HG02885 (cell line): ENCODE measurements at regions not wholly inside any gene's neighbourhood (a gene's known extent, or its start where the extent isn't known, plus 50 kb on each side); places are given as distances from the start of the nearest gene placed in this dataset.

Experiments used
- ATAC-seq: cut with Tn5 transposase; IDR thresholded peaks from one replicate; pipeline ENCODE4 v1.9.1; 2021; ENCODE audit warnings: mild to moderate bottlenecking; ENCODE audit not compliant: unreplicated experiment, poor library complexity

DNA sequence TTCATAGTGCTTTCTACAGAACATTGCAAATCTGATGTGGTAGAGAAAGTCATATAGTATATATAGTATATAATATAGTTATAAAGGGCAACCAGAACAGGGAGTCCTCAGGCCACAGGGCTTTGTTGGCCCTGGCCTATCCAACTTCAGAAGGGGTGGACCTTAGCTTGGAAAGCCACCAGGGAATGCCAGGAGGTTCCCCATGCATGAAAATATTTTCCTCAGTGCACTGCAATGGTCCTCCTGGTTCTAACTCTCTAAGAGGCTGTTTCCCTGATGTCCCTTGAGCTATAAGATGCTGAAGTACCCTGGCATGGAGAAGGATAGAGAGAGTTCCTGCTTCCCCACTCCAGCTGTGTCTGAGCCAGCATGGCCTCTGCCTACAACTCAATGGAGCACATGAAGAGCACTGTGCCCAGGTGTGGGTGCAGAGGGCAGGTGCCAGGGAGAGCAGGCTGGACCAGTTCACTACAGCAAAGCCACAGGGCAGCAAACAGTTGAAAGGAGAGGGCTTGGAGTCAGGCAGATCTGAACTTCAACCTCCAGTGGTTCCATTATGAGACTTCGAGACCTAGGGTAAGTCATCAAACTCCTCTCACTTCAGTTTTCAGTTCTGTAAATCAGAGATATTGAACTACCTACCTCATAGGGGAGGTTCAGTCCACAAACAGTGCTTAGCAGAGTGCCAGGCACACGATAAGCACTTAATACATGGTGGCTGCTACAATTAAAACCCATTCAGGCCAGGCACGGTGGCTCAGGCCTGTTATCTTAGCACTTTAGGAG lies 183.1 kb downstream of the SALL1 start:
- peak; percentile 69 for ATAC-seq

DNA sequence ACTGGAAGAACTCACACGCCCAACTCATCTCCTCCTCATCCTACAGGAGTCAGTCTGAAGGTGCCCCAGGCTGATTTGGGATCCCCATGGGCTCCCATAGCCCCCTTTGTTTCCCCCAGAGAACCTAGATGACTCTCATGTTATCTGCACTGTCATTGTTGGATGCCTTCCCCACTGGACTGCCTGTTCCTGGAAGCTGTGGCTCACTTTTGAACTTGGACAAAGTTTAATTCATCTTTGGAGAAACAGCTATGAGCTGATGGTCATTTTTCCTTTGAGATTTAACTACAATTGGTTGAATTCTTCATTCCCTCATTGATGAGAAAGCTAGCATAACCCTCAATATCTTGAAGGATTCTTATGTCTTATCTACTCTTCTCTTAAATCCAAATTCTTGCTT lies 186.6 kb downstream of the SALL1 start:
- ATAC-seq, result no peak

DNA sequence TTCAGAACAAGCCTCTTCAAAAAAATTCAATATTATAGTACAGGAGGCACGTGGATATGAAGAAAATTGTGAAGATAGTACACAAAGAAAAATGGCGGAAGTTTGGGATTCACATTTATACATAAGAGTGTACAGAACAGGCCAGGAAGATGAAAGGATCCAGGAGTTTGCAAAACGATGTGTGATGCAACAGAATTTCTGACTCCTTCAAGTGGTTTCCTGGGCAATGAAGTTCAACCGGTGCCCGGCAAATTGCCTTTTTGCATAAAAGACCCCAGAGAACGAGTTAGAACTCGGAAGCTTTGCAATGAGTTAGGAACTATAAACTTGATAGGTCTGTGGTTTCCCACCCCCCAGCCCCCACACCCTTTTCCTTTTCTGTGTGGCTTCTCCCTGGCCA lies 189.1 kb downstream of the SALL1 start:
- ATAC-seq, result no peak

DNA sequence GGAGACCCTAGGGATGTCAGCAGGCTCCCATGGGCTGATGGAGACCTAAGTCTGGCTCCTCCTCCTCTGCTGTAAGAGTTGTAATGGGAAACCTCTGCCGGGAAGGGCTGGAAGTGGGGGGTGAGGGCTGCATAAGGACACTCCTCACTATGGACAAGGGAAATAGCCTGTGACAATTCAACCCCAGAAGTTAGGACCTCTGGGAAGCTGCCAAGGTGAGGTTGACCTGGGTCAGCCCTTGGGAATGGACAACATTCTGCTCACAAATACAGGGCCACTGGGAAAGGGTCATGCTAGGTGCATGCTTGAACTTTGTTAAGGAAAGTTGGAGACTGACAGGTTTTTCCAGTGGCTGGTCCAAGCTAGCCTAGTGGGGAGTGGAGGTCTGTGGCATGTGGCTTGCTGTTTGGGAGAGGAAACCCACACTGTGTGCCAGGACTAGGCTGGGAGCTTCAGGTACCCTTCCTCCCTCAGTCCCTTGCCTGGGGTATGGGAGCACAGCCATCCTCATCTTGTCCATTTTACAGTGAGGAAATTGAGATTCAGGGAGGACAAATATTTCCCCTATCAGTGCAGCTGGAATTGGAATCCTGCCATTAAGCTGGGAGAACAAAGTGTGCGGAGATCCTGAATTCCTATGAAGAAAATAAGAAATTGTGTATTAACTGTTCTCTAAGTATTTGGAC lies 190.4 kb downstream of the SALL1 start:
- ATAC-seq, result no peak

DNA sequence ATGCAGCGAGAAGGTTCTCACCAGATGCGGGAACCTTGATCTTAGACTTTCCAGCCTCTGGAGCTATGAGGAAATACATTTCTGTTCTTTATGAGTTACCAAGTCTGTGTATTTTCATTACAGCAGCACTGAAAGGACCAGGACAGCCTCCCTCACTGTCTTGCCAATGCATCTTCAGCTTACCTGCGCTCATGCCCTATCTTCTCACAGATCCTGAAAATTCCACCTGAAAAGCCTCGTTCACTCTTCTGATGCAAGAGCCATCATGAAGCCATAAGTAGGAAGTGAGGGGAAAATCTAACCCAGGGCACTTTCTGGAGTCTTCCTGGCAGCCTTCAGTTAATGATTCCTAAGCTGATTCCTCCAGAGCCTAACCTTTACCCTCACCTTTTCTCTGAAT lies 194.0 kb downstream of the SALL1 start:
- ATAC-seq, result no peak

DNA sequence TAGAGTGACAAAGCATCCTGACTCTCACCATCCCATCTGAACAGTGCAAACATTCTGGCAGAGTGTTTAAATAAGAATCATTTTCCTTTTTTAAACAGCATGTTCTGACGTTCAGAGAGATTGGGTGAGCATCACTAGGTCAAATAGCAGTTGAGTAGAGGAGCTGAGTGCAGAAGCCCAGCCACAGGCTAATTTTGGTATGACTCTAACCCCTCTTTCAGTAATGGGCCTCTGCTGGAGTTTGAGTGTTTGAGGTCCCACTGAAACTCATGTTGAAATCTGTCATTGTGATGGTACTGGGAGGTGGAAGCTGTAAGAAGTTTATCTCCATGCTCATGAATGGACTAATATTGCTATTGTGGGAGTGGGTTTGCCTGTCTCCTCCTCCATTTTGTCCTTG lies 194.4 kb downstream of the SALL1 start:
- peak; percentile 41 for ATAC-seq

DNA sequence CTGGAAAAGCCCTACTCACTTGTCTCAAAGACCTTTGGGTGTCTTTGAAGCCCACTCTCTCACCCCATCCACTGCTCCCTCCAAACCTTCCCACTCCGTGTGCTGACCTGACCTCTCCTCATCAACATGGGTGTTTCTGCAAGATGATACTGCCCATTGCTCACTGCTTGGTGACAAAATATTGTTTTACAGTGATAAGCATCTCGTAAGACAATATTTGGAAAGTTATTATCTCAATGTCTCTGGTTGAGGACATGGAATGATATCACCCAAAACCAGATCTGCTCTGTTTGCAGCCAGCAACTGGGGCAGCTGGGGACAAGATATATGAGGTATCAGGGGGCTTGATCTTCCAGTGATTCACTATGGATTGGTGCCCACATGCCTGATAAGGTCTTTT lies 195.8 kb downstream of the SALL1 start:
- no peak for ATAC-seq

DNA sequence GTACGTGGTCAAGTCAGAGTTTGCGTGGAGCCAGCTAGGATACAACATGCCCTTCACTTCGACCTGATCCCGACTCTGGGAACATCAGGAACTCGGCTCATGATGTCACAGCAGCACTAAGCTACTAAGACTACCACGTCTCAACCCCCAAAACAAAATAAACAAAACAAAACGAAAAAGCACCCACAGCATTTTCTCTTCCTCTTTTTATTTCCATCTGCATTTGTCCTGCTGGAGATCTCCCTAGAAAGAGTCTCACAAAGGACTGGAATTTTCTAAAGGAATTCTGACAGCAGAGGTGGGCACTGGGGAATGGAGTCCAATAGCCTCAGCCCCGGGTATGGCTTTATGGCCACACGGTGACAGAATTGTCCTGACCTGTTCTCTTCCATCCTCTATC lies 196.6 kb downstream of the SALL1 start:
- ATAC-seq, result no peak

DNA sequence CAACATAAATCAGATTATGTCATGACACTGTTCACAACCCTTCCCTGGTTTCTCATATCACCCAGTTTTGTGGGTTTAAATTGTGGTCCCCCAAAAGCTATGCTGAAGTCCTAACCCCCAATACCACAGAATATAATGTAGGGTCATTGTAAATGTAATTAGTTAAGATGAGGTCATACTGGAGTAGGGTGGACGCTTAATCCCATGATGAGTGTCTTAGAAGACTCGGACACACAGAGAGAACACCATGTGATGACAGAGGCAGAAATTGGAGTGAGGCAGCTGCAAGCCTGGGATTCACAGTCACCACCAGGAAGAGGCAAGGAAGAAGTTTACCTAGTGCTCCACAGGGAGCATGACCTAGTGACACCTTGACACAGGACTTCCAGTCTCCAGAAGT lies 197.8 kb downstream of the SALL1 start:
- no peak for ATAC-seq

DNA sequence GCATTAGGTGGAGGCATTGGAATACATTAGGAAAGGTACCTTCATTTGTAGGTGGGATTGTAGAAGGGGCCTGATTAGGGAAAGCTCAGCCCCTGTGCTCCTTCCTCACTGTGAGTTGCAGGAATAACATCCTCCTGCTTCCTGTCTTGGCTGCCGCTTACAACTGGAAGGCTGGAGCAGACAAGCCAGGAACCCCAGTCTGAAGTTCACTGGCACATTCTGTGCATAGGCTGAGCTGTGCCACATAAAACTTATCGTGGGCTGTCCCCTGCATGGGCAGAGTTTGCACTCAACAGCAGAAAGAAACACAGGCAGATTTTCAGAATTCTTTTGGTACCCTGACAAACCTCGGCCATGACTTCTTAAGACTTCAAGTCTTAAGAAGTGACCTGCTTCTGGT lies 200.1 kb downstream of the SALL1 start:
- ATAC-seq, result no peak

DNA sequence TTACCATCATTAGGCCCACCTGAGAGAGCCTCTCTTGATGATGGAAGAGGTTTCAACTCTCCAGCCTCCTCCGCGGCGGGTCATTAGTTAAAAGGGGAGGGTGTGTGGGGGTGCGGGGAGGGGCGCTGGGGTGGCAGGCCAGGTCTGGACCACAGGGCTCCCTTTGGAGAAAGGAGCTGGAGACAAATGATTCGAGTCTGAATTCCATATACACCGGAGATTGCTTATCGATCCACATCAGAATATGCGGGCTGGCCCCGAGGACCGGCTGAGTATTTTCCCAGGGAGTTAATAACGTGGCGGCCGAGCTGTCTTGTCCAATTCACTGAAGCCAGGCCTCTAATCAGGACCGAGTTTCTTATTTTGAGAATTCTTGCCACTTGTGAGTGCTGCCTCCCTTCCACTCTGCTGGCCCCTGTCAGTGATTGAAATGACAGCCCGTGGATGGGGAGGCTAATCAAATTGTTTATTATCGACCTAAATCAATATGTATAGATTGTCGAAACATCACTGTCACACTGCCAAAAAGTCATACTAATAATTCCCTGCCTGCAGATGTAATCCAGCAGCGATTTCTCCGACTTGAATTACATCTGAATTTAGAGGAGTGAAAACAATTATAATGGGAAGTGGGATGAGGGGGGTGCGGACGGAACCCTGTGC lies 202.7 kb downstream of the SALL1 start:
- no peak for ATAC-seq

DNA sequence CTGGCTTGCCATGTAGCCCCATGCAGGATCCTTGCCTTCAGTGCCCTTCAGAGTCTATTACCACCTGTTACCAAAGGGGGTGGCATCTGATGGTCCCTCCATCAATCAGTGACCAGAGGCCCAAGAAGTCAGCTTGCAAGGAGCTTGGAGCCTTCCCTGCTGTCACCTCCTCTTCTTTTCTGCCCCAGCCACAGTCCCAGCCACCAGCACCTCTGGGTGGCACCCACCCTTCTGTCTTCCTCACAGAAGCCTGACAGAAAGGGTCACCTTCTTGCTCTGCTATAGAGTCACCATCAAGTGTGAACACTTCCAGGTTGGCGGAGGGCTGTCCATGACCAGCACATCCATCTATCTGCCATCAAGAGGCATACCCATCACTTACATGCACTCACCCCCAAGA lies 203.2 kb downstream of the SALL1 start:
- no peak for ATAC-seq

DNA sequence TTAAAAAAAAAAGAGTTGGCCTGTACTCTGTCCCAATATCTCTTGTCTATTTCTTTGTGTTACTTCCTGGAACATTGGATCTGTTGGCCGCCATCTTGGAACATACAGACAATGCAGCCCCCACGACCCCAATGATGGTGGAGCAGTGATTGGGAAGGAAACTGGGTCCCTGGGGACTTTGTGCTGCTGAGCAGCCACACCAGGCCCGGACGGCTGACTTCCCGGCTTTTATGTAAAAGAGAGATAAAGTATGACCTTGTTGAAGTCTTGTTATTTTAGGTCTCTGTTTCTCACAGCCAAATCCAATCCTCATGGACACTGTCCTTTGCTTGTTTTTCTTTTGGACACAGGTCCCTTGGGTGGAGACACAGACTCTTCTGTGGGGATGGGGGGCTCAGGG lies 204.5 kb downstream of the SALL1 start:
- no peak for ATAC-seq

DNA sequence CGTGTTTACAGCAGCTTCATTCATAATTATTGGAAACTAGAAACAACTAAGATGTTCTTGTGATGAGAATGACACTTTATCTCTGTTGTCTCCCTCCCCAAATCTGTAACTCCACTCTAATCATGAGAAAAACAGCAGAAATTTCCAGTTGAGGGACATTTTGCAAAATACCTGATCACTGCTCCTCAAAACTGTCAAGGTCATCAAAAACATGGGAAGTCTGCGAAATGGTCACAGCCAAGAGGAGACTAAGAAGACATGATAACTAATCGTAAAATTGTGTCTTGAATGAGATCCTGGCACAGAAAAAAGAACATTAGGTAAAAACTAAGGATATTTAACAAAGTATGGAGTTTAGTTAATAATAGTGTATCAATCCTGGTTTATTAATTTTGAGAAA lies 204.2 kb downstream of the CYLD start:
- no peak for ATAC-seq

DNA sequence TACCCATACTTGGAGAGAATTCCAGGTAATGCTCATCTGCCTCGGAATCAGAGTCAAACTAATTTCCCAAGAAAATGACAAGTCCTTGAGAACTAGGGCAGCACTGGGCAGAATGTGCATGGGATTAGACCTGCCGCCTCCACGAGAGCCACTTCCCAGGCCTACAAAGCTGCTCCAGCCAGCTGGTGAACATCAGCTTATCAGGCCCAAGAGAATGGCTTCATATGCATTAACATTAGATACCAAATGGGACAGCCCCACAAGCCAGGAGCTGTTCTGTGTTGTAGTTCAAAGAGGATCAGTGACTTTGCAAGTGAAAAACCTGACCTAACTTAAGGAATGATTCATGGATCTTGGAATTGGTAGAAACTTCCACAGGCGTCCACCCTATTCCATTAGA lies 203.3 kb downstream of the CYLD start:
- ATAC-seq, result no peak

DNA sequence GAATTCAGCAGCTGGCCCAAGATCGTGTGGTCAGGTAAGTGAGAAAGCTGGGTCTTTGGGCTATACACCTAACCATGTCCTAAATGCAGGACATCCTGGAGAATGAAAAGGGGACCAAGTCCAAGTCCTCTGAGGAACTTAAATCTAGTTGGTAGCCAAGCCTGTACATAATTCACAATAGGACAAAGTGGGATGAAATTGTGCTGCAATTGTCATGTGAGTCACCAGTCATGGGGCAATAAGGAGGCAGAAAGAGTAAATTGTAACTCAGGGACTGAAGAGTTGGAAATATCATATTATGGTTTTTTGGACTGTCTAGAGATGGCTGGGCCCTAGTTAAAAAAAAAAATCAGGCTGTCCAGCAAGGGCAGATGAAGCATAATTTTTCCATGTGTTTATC lies 202.6 kb downstream of the CYLD start:
- ATAC-seq, result no peak

DNA sequence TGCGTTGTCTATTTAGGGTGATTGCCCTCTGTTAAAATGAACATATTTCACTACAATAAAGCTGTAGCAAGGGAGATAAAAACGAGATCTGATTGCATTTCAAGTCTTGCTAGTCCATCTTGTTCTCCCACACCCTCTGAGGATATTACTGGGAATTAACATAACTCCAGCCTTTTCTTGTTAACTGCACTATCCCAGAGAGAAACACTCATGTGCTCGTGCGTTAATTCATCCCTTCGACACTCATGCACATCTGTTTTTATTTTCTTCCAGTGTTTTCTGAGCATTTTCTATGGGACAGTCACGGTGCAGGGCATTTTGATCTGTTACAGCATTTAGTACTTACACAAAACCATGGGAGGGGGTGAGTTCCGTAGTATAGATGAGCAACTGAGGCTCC lies 202.1 kb downstream of the CYLD start:
- no peak for ATAC-seq

DNA sequence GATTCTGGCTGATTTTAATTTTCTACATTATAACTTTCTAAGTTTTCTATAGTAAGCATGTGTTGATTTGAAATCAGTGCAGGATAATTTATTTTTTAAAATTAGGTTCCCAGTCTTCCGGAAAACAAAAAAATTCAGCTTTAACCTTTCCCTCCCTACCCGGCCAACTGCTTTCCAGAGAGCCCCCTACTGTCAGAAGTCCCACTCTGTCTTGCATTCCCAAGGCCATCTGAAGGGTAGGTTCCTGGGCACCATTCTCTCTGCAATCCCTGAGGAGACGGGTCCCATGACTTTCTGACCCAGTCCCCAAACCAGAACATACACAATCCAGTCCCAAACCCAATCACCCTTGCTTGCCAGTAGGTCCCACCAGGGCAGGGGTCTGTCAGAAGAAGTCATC lies 200.3 kb downstream of the CYLD start:
- ATAC-seq, result no peak

DNA sequence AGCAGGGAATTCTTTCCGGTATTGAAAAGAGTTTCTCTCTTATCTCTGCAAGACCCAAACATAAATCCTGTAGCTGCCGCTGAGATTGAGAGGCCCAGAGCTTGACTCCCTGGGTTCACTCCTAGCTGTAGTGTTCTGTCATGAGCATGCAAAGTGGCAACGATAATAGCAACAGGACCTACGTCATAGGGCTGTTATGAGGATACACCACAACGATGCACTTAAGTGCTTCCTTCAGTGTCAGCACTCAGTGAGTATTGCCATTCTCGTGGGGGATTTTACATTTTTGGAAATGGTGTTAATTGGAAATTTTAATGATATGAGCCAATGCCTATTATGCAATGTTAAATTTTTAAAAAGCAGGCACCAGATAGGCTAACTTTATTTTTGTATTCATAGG lies 199.8 kb downstream of the CYLD start:
- no peak for ATAC-seq

DNA sequence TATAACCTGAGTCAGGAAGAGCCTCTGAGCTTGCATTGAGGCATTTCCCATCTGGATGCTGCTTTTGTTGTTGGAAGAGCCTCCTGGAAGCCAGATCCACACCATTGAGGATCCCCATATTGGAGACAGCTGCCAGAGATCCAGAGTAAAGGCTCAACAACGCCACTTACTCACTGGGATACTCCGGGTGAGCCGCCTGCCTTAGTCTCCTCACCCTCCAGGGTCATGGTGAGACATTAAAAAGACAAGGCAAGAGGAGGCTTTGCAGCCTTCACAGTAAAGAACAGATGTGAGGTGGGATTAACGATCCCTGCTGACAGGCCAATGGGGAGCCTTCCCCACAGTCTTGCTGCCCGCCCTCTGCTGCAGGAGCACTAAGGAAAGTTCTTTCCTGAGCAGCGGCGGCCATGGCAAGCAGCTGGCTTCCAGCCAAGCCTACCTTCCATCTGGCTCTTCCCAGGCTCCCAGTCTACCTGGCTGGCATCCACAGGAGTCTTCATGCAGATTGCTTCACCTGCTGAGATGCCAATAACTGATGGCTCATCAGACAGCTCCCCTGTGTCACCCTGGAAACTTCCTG lies 198.5 kb downstream of the CYLD start:
- ATAC-seq, result no peak

DNA sequence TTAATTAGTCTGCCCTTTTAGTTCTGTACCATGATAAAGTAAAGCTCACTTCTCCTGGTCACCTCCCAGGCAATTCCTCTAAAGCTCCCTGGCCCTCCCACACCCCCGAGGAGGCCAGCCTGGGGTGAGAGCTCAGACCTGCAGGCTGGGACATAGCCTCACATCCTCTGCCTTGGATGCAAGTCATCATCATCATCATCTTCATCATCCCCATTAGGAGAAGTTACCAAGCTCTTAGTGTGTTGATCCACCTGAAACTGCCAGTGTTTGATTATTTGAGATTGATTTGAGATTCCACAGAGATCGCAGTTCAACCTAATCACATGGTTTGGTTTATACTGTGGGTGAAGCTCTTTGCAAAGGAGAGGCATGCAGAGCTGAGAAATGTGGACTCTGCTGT lies 197.5 kb downstream of the CYLD start:
- ATAC-seq, result no peak
